Astrocyte of the spinal cord (primary cell): ENCODE measurements at regions not wholly inside any gene's neighbourhood (a gene's known extent, or its start where the extent isn't known, plus 50 kb on each side); places are given as distances from the start of the nearest gene placed in this dataset.

Experiments
- DNase-seq: peaks from one replicate; pipeline ENCODE4 v3.0.0; 2011; ENCODE audit warnings: low read depth, low spot score
- H3K4me3 ChIP-seq: 2 replicates; pipeline ENCODE4 v1.5.1; 2011; ENCODE audit warnings: low read depth, mild to moderate bottlenecking, low read length, moderate library complexity
- in situ Hi-C: cut with HindIII; loops from 2 replicates; pipeline ENCODE4 v1.10.0; 2017; ENCODE audit warnings: low sequenced_read_pairs
- TF ChIP-seq, protein P1 (sequence below): IDR thresholded peaks from 2 replicates; pipeline ENCODE4 v1.5.1; 2012; ENCODE audit warnings: low read depth, mild to moderate bottlenecking, low read length, inconsistent platforms

DNA sequence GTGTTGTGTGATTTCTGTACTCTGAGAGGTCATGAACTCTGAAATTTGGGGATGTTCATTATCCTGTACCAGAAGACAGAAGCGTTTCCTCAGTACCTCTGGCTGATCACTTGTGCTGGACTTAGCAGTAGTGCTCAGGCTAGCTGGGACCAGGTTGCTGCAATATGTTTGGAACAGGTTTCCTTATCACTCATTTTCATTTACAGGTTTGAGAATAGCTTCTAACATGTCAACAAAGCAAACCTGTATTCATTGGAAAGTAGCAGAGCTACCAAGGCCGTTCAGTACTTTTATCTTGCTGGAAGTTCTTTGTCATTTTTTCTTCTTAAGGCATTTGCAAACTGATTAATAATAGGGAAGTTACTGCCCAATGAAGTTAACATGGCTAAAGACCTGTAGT, 242.9 kb upstream of the ANKRD50 start:
- DNase-seq, result no peak
- in situ Hi-C loops, result no loop called here
- TF ChIP-seq, protein P1, sequence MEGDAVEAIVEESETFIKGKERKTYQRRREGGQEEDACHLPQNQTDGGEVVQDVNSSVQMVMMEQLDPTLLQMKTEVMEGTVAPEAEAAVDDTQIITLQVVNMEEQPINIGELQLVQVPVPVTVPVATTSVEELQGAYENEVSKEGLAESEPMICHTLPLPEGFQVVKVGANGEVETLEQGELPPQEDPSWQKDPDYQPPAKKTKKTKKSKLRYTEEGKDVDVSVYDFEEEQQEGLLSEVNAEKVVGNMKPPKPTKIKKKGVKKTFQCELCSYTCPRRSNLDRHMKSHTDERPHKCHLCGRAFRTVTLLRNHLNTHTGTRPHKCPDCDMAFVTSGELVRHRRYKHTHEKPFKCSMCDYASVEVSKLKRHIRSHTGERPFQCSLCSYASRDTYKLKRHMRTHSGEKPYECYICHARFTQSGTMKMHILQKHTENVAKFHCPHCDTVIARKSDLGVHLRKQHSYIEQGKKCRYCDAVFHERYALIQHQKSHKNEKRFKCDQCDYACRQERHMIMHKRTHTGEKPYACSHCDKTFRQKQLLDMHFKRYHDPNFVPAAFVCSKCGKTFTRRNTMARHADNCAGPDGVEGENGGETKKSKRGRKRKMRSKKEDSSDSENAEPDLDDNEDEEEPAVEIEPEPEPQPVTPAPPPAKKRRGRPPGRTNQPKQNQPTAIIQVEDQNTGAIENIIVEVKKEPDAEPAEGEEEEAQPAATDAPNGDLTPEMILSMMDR, result no peak
- H3K4me3 ChIP-seq, result no peak overlapping the region

DNA sequence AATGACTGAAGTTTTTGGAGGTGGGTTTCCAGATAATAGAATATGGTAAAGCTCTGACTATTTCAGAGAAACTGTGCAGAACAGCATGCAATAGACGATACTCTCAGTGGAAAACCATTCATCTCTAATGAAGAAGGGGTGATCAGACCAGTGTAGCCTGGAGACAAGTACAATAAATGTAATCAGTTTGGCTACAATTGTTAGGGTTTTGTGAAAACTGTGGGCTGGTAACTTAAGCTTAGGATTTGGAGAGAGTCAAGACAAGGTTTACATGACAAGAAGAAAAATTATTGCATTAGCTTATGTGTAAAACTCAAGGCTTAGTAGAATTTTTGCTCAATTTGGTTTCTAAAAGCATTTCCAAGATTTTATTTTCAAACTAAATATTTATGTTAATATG, 241.5 kb upstream of the ANKRD50 start:
- no peak overlapping the region for H3K4me3 ChIP-seq
- TF ChIP-seq, protein P1, result no peak
- in situ Hi-C loops, result no loop called here
- DNase-seq, result no peak

DNA sequence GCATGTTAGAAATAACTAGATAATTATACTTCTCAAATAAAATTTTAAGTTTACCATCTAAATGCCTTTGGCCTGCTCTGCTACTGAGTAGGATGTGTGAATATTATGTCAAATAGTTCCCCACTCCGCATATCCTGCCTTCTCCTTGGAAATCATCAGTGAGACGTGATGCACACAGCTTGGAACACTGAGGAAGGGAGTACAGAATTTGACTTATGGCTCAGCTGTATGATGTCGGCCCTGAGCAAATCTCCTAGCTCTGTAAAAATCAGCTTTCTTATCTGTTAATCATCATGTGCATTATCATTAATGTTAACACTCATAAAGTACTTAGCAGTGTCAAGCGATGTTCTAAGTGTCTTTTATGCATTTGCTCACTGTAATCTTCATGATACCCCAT, 241.0 kb upstream of the ANKRD50 start:
- in situ Hi-C loops, result no loop called here
- DNase-seq, result no peak
- TF ChIP-seq, protein P1, result no peak
- no peak overlapping the region for H3K4me3 ChIP-seq

DNA sequence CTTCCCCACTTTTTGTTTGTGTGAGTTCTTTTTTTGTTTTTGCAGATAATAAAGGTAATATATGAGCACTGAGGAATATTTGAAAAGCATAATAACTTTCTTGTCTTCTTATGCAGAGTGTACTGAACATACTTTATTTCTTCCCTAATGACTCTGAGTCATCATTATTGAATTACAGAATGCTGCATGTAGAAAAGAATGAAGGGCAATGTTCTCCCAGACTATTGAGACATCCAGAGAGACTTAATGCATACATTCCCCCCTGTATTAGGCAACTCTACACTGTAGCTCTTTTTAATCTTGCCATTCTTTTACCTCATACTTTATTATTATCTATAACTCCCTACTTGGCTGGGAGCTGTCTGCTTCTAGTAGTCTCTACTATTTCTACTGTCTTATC, 240.5 kb upstream of the ANKRD50 start:
- DNase-seq, result peak; percentile 82
- TF ChIP-seq, protein P1, result no peak
- in situ Hi-C loops, result no loop called here
- no peak overlapping the region for H3K4me3 ChIP-seq

DNA sequence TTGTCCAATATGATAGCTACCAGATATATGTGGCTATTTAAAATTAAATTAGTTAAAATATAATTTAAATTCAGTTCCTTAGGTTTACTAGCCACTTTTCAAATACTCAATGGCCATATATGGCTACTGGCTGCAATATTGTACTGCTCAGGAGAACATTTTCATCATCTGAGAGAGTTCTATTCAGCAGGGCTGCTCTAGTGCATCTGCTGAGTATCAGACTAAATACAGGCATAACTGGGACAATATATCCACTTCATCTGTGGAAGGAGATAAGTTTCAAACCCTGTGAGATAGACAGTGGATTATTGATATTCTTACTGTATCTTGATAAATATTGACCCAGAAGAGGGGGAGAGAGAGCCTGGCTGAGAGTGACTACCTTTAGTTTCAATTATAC, 240.1 kb upstream of the ANKRD50 start:
- in situ Hi-C loops, result no loop called here

DNA sequence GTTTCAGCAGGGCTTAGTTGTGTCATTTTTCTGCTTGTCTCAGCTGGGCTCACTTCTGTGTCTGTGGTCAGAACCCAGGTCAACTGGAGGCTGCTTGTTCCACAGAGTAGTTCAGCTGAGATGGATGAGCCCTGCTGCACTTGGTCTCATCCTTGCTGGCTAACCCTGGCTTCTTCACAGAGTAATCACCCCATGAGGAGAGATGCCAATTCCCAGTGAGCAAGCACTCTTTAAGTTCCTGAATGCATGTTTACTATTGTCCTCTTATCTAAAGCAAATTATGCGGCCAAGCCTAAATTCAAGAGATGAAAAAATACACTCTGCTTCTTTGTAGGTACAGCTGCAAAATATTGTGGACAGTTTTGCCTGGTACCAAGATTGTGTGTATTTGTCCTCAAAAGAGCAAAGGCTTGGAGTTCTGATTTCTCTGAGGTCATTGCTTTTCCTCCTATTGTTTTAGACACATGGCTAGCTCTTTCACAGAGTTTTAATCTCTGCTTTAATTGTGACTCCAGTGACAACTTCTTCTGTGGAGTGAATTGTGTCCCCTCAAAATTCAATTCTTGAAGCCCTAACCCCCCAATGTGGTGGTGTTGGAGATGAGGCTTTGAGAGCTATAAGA, 236.6 kb upstream of the ANKRD50 start:
- in situ Hi-C loops, result no loop called here
- DNase-seq, result peak; percentile 77
- H3K4me3 ChIP-seq, result no peak overlapping the region
- TF ChIP-seq, protein P1, result no peak

More for the DNA sequence above, 240.1 kb upstream of the ANKRD50 start:
- H3K4me3 ChIP-seq, result no peak overlapping the region
- TF ChIP-seq, protein P1, result no peak
- no peak for DNase-seq
